ENCODE measurements at regions not wholly inside any gene's neighbourhood (a gene's known extent, or its start where the extent isn't known, plus 50 kb on each side); places are given as distances from the start of the nearest gene placed in this dataset.
"Not testable (repeated sequence)": the region's sequence is repeated elsewhere in the genome, so short reads cannot be mapped to it uniquely, and the experiment has no call there.

GRCh38 chr3:39651256-39651655 lies 158.2 kb upstream of the MYRIP start:
- TF ChIP-seq POLR2A (IDR thresholded peaks at IDR 0.05; ENCODE audit: low read depth, low read length); TAF1 (IDR thresholded peaks at IDR 0.05; ENCODE audit: low read depth, low read length); POLR2AphosphoS5 (IDR thresholded peaks at IDR 0.05; ENCODE audit: low read depth, low read length); POU2F2 (IDR thresholded peaks at IDR 0.05; ENCODE audit: low read depth, low read length); SPI1 (IDR thresholded peaks at IDR 0.05; ENCODE audit: low read depth, low read length); PAX5 (IDR thresholded peaks at IDR 0.05; ENCODE audit: insufficient read depth, low read length, severe bottlenecking): not testable (repeated sequence)

Data from GM12891 (cell line).